ENCODE measurements at regions not wholly inside any gene's neighbourhood (a gene's known extent, or its start where the extent isn't known, plus 50 kb on each side); places are given as distances from the start of the nearest gene placed in this dataset.
A peak's percentile ranks its signal among the peaks of the same experiment; 100 is the strongest.

DNA sequence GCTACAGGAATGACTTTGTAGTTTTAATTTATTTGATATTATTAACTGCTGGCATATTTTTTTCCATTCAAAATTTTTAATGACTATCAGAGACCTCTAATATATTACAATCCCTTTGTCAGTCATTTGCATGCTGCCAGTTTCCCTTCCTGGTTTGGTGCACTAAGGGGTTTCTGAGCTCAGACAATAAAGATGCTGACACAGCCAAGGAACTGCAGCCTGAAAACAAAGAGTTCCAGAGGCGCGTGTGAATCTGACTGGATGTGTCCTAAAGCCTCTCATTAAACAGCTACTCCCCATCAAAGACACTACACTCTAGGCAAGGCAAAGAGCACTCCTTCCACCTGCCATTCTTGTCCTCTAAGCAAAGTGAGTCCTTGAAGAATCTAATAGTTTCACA is 116.8 kb upstream of the DST start:
- H3K4me3 ChIP-seq (replicated peaks in 1 of 3; ENCODE audit: low read depth in 2 of 3, low read length in 3 of 3), result no peak overlapping the region
- H3K4me3 Mint-ChIP-seq, result no peak overlapping the region
- TF ChIP-seq, protein P1, sequence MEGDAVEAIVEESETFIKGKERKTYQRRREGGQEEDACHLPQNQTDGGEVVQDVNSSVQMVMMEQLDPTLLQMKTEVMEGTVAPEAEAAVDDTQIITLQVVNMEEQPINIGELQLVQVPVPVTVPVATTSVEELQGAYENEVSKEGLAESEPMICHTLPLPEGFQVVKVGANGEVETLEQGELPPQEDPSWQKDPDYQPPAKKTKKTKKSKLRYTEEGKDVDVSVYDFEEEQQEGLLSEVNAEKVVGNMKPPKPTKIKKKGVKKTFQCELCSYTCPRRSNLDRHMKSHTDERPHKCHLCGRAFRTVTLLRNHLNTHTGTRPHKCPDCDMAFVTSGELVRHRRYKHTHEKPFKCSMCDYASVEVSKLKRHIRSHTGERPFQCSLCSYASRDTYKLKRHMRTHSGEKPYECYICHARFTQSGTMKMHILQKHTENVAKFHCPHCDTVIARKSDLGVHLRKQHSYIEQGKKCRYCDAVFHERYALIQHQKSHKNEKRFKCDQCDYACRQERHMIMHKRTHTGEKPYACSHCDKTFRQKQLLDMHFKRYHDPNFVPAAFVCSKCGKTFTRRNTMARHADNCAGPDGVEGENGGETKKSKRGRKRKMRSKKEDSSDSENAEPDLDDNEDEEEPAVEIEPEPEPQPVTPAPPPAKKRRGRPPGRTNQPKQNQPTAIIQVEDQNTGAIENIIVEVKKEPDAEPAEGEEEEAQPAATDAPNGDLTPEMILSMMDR (IDR thresholded peaks at IDR 0.05), result no peak
- H3K36me3 Mint-ChIP-seq, result no peaks in the 10 kb centered on the region
- H3K9me3 ChIP-seq (replicated peaks in 1 of 2; ENCODE audit: control insufficient read depth in 1 of 2, insufficient read depth in 1 of 2, low read length in 2 of 2), result no peaks in the 10 kb centered on the region
- H3K4me1 Mint-ChIP-seq, result peaks cover 27% of the 10 kb centered on the region
- no peaks in the 10 kb centered on the region for H3K79me2 ChIP-seq (ENCODE audit: insufficient read depth, low read length)
- intact Hi-C loops (cut with micrococcal nuclease), result loop anchor here in 1 of 2 donors (10.0 kb wide), 2 partner anchors 125 to 395 kb away; no protein-coding TSS in a partner anchor
- no peak overlapping the region for H2AFZ ChIP-seq (ENCODE audit: insufficient read depth, low read depth, low read length, poor library complexity, severe bottlenecking)
- no peaks in the 10 kb centered on the region for H3K9me3 Mint-ChIP-seq
- H3K27ac ChIP-seq (ENCODE audit: low read depth in 1 of 2, low read length in 2 of 2), result no peak overlapping the region
- no peak overlapping the region for H3K27ac Mint-ChIP-seq
- H3K9ac ChIP-seq (ENCODE audit: insufficient read depth, low read length, poor library complexity, severe bottlenecking), result no peak overlapping the region
- no peaks in the 10 kb centered on the region for H3K27me3 Mint-ChIP-seq (ENCODE audit: low read depth in 3 of 3)
- H3K27me3 ChIP-seq (ENCODE audit: control insufficient read depth in 2 of 2, insufficient read depth in 2 of 2, low read length in 2 of 2), result no peaks in the 10 kb centered on the region
- peaks cover 0 to 10% of the 10 kb centered on the region in 2 donors for H3K4me1 ChIP-seq (ENCODE audit: control insufficient read depth in 1 of 2, insufficient read depth in 2 of 2, low read length in 2 of 2)
- no peak for DNase-seq
- no peaks in the 10 kb centered on the region for H4K20me1 ChIP-seq (ENCODE audit: insufficient read depth, low read length)
- 92% methylated on average over 2 of the region's 2 CpGs for WGBS (ENCODE audit: insufficient coverage)
- no peaks in the 10 kb centered on the region for H3K36me3 ChIP-seq (replicated peaks in 1 of 2; ENCODE audit: control insufficient read depth in 1 of 2, insufficient read depth in 2 of 2, low read length in 2 of 2)
- no peak overlapping the region for H3K4me2 ChIP-seq (replicated peaks; ENCODE audit: extremely low read depth, low read length, poor library complexity, severe bottlenecking)

DNA sequence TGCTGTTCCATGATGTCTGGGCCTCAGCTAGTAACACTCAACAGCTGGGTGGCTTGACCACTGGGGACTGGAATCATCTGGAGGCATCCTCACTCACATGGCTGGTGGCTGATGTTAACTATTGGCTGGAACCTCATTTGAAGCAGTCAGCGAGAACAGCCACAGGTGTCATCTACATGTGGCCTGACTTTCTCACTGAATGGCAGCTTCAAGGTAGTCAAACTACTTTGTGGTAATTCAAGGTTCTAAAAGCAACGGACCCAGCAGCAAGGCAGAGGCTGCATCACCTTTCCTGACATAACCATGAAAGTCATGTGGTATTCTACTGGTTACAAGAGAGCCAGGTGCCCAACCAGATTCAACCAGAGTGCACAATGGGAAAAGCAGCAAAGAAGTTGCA is 115.9 kb upstream of the DST start:
- no peaks in the 10 kb centered on the region for H3K36me3 ChIP-seq (replicated peaks in 1 of 2; ENCODE audit: control insufficient read depth in 1 of 2, insufficient read depth in 2 of 2, low read length in 2 of 2)
- no peaks in the 10 kb centered on the region for H3K9me3 ChIP-seq (replicated peaks in 1 of 2; ENCODE audit: control insufficient read depth in 1 of 2, insufficient read depth in 1 of 2, low read length in 2 of 2)
- H3K27me3 ChIP-seq (ENCODE audit: control insufficient read depth in 2 of 2, insufficient read depth in 2 of 2, low read length in 2 of 2), result no peaks in the 10 kb centered on the region
- TF ChIP-seq, protein P1 (IDR thresholded peaks at IDR 0.05), result no peak
- H2AFZ ChIP-seq (ENCODE audit: insufficient read depth, low read depth, low read length, poor library complexity, severe bottlenecking), result peak overlapping the region; percentile 3
- Mint-ChIP-seq H3K27ac (no peak overlapping the region), H3K4me1 (peaks cover 21% of the 10 kb centered on the region), H3K36me3 (no peaks in the 10 kb centered on the region), H3K4me3 (no peak overlapping the region), H3K27me3 (ENCODE audit: low read depth in 3 of 3) (no peaks in the 10 kb centered on the region), H3K9me3 (no peaks in the 10 kb centered on the region)
- H4K20me1 ChIP-seq (ENCODE audit: insufficient read depth, low read length), result no peaks in the 10 kb centered on the region
- no peak overlapping the region for H3K9ac ChIP-seq (ENCODE audit: insufficient read depth, low read length, poor library complexity, severe bottlenecking)
- H3K27ac ChIP-seq (ENCODE audit: low read depth in 1 of 2, low read length in 2 of 2), result peak overlapping the region in 1 of 2 donors; percentile 7
- DNase-seq, result no peak
- intact Hi-C loops (cut with micrococcal nuclease), result loop anchor here in 1 of 2 donors (10.0 kb wide), 2 partner anchors 124 to 394 kb away; no protein-coding TSS in a partner anchor
- H3K79me2 ChIP-seq (ENCODE audit: insufficient read depth, low read length), result no peaks in the 10 kb centered on the region
- no peak overlapping the region for H3K4me3 ChIP-seq (replicated peaks in 1 of 3; ENCODE audit: low read depth in 2 of 3, low read length in 3 of 3)
- WGBS (ENCODE audit: insufficient coverage), result 96% methylated on average over 2 of the region's 2 CpGs
- H3K4me1 ChIP-seq (ENCODE audit: control insufficient read depth in 1 of 2, insufficient read depth in 2 of 2, low read length in 2 of 2), result peaks cover 0 to 8% of the 10 kb centered on the region in 2 donors
- no peak overlapping the region for H3K4me2 ChIP-seq (replicated peaks; ENCODE audit: extremely low read depth, low read length, poor library complexity, severe bottlenecking)
